ENCODE measurements at regions not wholly inside any gene's neighbourhood (a gene's known extent, or its start where the extent isn't known, plus 50 kb on each side); places are given as distances from the start of the nearest gene placed in this dataset.
A peak's percentile ranks its signal among the peaks of the same experiment; 100 is the strongest.

DNA sequence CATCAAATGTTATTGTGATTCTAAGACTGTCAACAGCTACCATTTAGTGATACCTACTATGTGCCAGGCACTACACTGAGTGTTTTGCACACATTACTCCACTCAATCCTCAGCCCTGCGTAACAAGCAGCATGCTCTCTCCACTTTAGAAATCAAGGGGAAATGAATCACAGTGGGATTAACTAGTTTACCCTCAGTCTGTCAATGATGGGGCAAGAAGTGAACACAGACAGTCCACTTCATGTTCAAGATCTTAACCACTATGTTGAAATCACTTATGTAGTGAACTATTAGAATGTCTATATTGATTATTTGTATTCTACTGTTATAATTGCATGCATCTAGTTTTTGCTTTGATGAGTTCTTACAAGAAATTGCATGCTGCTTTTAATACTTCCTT, 165.3 kb downstream of the LTN1 start:
- no peak for DNase-seq (ENCODE audit: low read depth in 2 of 2)

DNA sequence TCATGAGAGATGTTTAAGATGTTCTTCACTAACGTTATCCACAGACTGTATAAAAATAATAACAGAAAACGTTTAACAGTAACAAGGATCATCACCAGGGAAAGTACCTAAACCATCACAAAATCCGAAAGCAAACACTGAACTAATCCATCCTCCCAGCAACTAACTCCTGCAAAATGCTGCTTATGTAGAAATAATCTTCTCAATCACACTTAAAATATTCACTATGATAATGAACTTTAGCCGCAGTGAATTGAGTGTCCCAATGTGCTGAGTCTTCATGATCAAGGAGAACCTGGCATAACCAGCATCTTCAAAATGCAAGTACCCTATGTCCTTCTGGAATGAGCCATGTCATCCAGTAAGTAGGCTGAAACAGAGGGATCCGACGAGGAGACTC, 166.1 kb downstream of the LTN1 start:
- DNase-seq (ENCODE audit: low read depth in 2 of 2): no peak

DNA sequence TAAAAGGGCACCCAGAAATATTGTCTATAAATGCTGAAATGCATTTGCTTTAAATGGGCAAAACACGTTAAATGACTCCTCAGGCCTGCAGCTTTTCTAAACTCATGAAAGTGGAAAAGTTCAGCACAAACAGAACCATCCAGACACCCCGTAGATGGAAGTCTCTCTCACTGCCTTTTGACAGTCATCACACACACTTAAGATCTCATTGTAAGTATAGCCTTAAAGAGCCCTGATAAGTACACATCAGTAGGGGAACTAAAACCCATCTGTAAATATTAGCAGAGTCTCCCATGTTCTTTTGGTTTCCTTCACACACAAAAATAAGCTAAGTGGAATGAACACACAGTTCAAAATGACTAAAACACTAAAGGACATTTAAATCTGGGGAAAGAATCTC, 166.7 kb downstream of the LTN1 start:
- no peak for DNase-seq (ENCODE audit: low read depth in 2 of 2)

DNA sequence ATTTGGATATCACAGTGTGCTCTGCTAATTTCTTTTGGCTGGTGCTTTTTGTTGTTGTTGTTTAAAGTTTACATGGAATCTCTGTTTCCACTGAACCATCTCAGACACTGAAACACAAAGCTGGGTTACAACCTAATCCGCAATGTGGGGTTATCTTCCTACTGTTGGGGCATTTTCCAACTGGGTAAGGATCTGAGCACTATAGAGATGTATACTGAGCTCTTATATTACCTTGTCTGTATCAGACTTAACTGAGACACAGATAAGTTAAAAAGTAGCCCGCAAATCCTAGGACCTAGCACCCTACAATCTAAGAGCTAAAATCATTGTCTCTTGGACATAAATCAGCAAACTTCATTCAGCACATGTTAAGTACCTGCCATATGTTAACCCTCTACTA, 169.2 kb downstream of the LTN1 start:
- DNase-seq (ENCODE audit: low read depth in 2 of 2): no peak

DNA sequence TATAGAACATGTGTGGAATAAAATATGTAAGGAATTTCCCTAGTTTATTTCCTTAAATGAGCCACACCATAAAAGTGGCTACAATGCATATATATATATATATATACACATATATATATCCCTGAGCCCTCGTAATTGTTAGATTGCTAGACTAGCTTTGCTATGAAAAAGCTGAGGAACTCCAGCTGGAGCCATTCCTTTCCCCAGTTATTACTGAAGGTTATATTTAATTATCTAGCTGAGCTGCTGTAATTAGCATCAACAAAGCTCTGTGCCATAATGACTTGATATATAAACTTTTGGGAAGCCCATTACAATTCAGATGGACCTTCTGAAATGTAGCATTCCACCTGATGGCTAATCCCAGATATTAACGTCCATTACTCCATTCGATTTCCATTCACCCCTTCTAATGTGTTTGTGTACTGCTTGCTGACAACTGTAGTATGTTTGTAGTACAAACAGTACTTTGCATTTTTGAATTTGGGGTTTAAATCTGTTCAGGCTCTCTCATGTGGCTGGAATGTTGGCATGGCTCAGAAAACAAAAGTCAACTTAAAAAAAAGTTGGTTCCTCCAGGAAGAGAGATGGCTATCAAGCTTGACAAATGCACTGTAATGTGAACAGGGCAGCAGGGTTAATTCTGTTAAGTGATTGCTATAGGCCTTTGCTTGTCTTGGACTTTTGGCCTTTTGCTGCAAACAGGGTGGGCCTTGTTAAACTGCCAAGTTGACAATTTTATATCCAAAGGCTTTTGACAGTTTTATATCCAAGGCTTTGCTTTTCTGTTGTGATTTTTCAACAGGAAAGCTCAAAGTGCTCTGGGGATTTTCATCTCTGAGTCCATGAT, 170.0 kb downstream of the LTN1 start:
- peak in 1 of 2 donors; percentile 39 for DNase-seq (ENCODE audit: low read depth in 2 of 2)

DNA sequence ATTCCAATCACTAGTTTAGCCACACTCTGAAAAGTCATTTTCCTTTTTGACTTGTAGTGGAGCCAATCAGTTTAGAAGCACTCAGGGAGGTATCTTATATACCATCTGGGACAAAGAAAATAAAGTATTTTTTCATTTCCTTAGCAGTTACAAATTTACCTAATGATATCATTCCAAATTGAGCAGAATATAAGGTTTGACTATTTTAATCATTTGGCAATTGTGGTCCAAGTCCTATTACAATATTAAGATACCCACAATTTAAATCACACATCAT, 170.6 kb downstream of the LTN1 start:
- DNase-seq (ENCODE audit: low read depth in 2 of 2): no peak

DNA sequence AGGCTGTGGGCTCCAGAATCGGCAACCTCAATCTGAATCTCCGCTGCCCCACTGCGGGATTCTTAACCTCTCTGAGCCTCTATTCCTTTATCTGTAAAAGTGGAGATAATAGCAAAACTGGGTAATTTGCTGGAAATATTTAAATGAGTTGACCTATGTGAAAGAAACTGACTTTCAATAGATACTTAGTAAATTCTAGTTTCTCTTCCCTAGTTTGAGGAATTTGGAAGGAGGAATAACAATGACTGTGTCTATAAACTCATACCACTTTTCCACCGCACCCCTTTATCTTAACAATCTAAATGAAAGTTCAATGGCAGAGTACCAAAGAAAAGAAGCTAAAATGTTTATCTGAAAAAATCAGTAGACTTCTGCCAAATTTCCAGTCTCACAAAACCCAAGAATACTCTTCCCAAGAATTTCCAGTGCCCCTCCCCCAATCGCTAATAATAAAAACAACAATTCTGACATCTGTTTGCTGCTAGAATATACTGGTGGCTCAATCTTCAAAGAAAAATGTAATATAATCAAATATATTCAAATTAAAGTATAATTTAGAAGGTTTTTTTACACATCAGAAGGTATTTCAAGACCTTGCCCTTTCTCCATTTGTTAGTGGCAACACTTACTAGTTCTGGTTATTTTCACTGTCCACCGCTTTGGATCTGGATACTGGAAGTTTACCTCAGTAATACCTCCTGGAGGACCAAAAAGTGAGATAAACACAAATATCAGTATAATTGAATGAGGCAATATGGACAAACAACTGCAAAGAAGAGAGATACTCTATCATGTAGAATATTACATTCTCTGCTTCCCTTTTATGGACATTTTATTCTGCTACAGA, 171.2 kb downstream of the LTN1 start:
- DNase-seq (ENCODE audit: low read depth in 2 of 2): no peak

DNA sequence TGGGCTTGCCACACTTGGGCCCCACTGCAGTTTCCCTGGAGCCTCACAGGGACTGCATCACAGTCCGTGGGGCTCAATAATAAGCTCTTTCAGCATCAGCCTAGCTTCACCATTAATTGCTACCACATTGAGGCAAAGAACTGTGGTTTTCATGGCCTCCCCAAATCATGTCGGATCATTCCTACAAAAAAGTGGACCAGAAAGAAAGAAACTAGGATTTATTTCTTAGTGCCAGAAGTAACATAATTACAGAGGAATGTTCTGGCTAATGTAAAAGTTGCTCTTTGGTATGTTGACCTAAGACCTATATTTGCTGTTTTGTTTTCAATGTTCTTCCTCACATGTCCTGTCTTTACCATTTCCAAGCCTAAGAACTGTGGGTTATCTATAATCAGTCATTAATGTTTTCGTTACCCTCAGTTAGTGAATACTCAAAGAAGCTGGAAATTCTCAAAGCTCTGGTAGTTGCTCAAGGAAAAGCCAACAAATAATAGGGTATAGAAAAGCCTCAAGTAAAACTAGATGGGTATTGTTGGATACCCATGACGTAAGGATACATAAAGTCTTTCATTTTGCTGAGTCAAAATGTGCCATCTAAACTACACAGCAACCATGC, 173.9 kb downstream of the LTN1 start:
- DNase-seq (ENCODE audit: low read depth in 2 of 2): no peak

DNA sequence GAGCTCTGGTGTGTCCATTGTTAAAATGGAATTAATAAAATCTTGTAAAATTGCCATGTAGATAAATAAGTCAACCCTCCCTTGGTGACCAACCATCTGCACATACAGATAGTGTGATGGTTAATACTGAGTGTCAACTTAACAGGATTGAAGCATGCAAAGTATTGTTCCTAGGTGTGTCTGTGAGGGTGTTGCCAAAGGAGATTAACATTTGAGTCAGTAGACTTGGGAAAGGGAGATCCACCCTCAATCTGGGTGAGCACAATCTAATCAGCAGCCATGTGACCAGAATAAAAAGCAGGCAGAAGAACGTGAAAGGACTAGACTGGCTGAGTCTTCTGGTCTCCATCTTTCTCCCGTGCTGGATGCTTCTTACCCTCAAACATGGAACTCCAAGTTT, 174.8 kb downstream of the LTN1 start:
- DNase-seq (ENCODE audit: low read depth in 2 of 2): no peak

DNA sequence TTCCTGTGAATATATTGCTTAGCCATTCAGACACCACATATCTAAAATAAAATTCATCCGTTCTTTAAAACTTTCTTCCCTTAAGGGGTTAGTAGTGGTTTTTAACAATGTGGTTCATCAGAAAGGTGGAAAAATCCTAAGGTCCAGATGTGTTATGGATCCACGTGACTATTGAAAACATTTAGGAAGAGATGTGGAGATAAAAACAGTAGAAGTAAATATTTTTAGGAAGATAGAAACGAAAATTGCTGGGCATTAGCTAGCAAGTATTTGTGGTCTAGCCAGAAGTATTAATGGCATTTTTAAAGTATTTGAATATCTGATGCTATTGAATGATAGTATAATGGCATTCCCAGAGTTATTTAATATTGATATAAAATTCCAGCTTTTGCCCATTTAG, 180.8 kb downstream of the LTN1 start:
- no peak for DNase-seq (ENCODE audit: low read depth in 2 of 2)

DNA sequence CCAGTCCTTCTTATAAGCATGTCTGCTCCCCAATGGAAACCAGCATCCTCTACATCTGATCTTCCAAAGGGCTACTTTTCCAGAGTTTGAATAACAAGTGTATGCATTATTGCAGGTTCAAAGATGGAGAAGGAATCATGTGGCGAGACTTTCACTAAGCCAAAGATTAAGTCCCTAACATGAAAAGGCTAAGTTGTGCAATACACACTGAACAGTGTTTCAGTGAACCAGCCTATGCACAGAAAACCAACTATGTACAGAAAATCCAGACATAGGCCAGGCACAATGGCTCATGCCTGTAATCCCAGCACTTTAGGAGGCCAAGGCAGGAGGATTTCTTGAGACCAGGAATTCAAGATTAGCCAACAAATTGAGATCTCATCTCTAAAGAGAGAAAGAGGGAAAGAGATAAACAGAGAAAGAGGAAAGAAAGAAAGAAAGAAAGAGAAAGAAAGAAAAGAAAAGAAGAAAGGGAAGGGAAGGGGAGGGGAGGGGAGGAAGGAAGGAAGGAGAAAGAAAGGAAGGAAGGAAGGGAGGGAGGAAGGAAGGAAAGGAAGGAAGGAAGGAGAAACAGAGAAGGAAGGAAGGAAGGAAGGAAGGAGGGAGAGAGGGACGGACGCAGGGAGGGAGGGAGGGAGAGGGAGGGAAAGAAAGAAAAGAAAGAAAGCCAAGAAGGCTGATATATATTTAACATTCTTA, 181.7 kb downstream of the LTN1 start:
- no peak for DNase-seq (ENCODE audit: low read depth in 2 of 2)

DNA sequence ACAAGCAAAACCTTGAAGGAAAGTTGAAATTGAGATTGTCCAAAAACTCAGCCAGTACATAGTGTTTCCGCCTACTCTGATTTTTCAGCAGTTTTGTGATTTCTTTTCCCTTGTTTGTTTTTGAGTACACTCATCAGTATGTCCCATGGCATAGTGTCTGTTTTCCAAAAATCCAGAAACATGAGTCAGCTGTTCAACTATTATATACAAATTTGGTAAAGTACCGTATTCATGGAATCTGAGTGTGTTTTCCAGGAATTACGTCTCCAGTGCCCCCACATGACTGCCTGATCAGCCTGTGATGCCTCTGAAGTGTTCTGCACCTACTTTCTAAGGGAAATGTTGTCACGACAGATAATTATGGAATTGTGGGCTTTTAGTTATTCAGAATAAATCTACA, 186.8 kb downstream of the LTN1 start:
- peak; percentile 5 to 63 for DNase-seq (ENCODE audit: low read depth in 2 of 2)

DNA sequence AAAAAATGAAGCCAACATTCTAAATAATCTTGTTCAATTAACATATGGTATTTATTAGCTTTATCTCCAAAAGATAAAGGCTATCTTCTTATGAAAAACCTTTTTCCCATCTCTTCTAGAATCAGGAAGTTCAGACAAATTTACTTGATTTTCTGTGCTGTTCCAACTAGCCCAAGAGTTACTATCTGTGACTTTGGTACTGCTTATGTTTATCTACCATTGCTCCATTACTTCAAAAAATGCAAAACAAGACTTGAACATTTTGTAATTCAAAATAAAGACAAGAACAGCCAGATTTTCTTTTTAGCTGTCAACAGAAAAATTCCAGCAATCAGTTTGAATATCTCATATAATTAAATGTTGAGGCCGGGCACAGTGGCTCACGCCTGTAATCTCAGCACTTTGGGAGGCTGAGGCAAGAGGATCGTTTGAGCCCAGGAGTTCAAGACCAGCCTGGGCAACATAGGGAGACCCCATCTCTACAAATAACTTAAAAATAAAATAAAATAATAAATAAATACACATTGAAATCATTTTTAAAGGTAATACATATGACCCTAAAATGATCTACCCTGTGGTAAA, 188.5 kb downstream of the LTN1 start:
- no peak for DNase-seq (ENCODE audit: low read depth in 2 of 2)

DNA sequence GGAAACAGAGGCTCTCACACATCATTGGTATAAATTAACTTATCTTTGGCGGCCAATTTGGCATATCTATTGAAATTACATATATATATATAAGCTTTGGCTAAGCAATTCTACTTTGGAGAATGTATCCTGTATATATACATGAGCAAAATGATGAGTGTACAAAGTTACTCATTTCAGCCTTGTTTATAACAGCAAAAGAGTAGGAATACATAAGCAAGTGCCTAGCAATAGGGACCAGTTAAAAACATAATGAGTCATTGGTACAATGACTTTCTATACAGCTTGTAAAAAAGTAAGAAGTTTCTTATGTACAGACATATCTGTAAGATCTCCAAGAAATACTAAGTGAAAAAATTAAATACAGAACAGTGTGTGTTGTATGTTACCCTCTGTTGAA, 190.8 kb downstream of the LTN1 start:
- DNase-seq (ENCODE audit: low read depth in 2 of 2): no peak

DNA sequence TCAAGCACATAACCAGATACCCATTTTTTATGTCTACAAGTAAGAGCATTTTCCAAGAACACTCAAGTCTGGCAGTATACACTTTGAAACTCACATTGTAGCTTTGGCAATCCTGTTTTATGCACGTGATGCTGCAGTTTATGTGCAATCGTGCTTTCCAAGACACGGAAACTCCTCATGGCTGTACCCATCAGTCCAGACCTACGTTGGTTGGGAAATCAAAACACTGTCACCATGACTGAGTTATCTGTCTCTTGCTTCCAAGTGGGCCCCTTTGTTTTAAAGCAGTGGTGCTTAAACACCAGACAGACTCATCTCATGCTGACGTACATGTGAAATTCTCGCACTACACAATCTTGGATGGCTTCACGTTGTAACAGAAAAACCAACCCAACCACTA, 192.8 kb downstream of the LTN1 start:
- no peak for DNase-seq (ENCODE audit: low read depth in 2 of 2)

DNA sequence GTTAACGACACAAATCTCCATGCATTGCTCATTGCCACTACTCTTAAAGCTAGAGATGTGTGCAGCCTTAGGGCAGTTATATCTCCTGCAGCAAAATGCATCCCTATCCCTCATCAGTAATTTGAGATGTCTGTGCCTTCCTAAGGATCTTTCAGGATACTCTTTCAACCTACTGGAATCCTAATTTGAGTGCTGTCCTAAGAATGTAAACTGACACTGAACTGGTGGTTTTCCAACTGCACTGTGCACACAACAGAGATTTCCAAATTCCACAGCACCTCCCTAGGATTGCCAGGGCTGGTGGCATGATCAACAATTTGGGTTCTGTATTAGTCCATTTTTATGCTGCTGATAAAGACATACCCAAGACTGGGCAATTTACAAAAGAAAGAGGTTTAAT, 193.9 kb downstream of the LTN1 start:
- no peak for DNase-seq (ENCODE audit: low read depth in 2 of 2)

DNA sequence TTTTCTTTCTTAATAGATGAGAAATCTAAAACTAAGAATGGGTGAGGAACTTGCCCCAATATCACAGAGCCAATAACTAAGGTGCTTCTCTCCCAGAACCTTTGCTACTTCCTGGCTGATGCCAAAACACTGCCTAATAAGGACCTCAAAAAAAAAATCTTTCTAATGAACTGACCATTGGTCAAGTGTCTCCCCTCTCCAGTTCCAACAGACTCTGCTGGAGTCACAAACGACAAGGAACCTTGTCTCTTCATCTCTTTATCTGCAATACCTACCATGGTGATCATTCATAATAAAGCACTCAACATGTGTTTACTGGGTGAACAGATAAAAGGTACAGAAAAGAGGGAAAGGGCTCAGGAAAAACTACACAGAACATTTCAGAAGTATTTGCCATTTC, 197.4 kb downstream of the LTN1 start:
- no peak for DNase-seq (ENCODE audit: low read depth in 2 of 2)

DNA sequence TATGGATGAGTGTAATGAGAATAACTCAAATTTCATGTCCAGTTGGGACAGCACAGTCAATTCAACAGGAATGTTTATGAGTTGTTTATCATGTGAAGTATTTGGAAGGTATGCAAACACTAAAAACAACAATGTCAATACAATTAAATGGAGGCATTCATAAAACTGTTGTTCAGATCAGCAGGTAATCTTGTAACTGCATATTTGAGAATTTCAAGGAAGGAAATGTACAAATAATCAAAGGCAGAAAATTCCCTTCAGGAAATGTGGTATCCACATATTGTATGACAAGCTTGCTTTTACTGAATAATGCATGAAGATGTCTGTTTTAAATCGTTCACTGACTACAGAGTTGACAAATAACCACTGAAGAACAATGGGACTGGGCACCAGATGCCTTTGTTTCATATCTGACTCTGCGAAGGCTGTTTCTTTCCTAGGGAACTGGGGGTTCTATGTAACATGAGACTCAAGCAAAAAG, 198.3 kb downstream of the LTN1 start:
- peak in 1 of 2 donors; percentile 16 for DNase-seq (ENCODE audit: low read depth in 2 of 2)

DNA sequence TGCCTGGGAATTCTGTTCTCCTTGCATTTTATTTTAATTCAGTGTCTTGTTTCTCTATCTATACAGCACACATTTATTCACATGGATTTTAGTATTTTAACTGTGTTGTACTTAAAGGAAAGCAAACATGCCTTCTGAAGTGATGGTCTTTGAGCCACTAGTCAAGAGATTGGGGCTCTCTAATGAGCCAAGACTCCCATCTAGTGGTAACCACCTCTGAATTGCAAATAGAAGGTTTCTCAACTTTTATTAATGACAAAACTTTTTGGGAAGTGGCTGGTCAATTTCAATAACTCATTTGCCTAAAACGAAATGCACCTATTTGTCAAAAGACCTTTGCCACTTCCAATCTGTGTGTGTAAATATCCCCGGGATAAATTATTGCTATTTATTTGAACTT, 199.6 kb downstream of the LTN1 start:
- DNase-seq (ENCODE audit: low read depth in 2 of 2): peak in 1 of 2 donors; percentile 7

DNA sequence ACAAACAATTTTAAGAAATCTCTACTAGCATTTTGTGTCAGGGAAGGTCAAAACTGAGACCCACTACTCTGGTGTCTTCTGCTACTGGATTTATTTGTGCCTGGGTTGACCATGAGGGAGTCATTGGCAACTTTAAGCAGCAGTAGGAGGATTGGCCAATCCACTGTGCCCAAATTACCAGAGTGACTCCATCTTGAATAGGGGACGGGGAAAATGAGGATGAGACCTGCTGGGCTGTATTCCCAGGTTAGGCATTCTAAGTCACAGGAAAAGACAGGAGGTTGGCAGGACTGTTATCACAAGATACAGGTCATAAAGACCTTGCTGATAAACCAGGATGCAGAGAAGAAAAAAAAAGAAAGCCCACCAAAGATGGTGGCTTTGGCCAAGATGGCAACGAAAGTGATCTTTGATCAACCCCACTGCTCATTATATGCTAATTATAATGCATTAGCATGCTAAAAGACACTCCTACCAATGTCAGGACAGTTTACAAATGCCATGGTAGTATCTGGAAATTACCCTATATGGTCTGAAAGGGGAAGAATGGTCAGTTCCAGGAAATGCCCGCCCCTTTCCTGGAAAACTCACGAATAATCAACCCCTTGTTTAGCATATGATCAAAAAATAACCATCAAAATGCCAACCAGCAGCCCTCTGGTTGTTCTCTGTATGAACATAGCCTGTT, 200.9 kb downstream of the LTN1 start:
- DNase-seq (ENCODE audit: low read depth in 2 of 2): no peak

DNA sequence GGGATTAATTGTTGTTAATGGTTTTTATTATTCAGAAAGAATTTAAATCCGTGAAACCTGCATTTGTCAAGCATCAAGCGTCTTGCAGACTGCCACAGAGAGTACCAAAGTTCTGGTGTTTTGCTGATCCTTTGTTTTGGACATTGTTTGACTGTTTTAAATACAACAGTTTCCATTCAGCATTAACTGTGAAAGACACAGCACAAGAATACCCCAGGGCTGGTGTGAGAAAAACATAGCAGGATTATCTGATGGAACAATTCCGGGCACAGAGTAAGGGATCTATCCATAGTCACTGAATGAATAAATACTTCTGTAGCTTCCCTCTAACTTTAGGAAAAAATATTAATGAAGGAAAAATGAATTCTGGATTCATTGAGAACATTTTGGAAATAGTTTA, 202.3 kb downstream of the LTN1 start:
- no peak for DNase-seq (ENCODE audit: low read depth in 2 of 2)

All from dermis microvascular lymphatic vessel endothelial cell (primary cell).